ENCODE measurements at regions not wholly inside any gene's neighbourhood (a gene's known extent, or its start where the extent isn't known, plus 50 kb on each side); places are given as distances from the start of the nearest gene placed in this dataset.

DNA sequence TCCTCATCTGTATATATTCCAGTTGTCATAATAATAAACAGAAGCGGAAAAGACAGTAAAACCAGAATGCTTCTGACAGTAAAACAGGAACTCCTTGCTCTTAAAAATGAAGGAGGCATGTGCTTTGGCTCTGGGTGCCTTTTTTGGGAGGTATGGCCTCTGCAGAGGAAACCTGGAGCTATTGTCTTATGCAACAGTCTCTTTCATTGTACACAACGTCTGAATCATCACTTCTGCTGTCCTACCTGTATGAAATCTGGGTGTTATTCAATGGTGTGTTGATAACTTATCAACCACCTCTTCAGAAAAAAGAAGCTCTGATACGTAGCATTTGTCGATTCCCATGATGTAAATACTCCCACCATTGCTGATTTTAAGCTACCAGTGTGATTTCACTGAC lies 64.8 kb downstream of the CDCA7 start:
- DNase-seq (ENCODE audit: low read depth), result no peak

GRCh38 chr2:173424886-173425285 lies 70.2 kb downstream of the CDCA7 start:
- no peak for DNase-seq (ENCODE audit: low read depth)

DNA sequence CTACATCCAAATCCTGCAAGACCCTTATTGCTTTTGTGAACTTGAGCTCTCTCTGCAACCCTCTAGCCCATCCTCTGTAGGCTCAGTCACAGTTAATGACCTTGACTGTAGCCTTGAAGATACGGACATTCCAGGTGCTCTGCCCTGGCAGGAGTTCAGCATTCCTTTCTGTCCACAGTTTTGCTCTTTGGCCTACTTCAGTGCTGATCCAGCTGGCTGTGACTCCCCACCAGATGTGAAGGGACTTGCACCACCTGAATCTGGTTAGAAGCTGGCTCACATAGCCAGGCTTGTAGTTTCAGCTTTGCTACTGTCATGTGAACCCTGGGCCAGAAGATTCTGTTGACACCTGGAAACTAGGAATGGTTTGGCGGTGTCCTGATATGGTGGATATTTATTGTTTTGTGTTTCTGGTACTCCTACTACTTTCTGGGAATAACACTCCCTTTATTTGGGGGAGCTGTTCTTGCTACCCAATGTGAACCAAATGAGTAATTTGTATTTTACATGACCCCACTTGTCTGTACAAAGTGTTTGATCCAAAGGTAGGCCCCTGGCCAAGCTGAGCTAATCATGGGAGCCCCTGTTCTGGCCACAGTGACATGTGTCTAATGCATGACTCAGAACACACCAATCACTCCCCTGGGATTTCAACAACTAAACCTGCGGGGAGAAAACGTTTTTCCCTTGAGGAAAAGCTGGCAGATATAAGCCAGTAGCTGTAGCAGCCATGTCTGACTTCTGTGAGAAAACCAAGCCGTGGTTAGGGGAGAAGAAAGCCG lies 73.4 kb downstream of the CDCA7 start:
- no peak for DNase-seq (ENCODE audit: low read depth)

- DNase-seq (ENCODE audit: low read depth), result no peak
Measured at GRCh38 chr2:173431191-173431590, 76.5 kb downstream of the CDCA7 start.

- no peak for DNase-seq (ENCODE audit: low read depth)
Measured at GRCh38 chr2:173432049-173432754, 77.5 kb downstream of the CDCA7 start.

DNA sequence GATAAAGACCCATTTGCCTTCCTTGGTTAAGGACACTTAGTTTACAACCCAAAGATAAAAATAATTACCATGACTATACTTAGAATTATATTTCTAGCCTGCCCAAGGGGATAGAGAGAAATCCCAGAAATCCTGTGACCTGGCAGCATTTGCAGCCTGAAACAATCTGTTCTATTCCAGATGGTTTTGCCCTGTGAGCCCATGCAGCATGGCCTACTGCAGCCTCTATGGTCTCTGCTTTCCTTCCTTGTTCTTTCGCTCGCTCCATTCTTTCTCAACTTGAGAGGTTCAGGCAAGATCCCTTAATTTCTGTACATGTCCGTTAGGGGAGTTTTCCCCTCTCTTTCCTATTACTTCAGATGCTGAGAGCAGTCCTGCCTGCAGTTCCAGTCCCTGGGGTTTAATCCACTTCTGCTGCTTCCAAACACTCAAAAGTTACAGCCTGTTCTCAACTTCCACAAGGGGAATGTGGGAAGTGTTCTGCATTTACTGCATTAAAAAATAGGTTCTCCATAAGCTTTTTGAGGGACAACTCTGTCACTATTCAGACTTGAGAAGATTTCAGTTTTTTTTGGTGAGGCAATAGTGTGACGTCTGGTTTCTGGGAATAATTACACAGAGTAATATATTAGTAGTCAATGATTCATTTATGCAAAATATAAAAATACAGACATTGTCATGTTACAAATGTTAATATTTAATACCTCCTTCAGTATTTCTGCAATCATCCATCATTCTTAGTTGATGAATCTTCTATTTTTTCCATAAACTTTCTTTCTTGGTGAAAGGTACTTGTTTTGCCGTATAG lies 80.3 kb downstream of the CDCA7 start:
- DNase-seq (ENCODE audit: low read depth), result no peak

- DNase-seq (ENCODE audit: low read depth), result no peak
Measured at GRCh38 chr2:173435574-173435973, 80.9 kb downstream of the CDCA7 start.

- no peak for DNase-seq (ENCODE audit: low read depth)
Measured at GRCh38 chr2:173436088-173436487, 81.4 kb downstream of the CDCA7 start.

- no peak for DNase-seq (ENCODE audit: low read depth)
Measured at GRCh38 chr2:173441222-173441621, 86.5 kb downstream of the CDCA7 start.

DNA sequence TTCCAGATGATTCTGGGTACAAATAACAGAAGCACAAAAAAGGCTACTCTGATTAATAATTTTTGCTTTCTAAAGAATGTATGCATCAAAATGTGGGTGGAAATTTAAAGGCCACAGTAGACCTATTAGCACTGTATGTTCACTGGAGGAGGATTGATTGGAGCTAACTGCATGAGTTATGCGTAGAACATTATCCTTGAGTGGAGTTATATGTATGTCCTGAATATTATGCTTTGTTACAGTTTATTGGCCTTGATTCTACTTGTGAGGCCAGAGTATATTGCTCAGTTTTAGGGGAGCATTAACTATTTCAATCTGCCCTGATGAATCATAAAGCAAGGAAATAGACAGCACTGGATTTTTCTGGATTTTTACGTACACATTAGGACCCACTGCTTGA lies 87.9 kb downstream of the CDCA7 start:
- DNase-seq (ENCODE audit: low read depth), result no peak

DNA sequence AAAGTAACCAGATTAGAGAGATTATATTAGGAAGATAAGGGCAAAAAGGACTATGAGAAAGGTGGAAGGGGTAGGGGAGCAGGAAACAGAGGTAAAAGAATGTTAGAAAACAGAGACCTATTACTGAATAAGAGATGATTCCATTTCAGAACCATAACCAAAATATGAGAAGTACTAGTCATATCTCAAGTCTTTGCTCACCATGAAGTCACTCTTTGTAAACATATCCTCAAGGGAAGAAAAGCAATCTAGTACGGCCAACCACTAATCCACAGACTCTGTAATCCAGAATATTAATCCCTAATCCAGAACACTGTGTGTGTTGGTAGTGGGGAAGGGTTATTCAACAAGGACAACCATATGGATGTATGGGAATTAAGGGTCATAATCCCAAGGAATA lies 92.0 kb downstream of the CDCA7 start:
- DNase-seq (ENCODE audit: low read depth), result no peak

DNA sequence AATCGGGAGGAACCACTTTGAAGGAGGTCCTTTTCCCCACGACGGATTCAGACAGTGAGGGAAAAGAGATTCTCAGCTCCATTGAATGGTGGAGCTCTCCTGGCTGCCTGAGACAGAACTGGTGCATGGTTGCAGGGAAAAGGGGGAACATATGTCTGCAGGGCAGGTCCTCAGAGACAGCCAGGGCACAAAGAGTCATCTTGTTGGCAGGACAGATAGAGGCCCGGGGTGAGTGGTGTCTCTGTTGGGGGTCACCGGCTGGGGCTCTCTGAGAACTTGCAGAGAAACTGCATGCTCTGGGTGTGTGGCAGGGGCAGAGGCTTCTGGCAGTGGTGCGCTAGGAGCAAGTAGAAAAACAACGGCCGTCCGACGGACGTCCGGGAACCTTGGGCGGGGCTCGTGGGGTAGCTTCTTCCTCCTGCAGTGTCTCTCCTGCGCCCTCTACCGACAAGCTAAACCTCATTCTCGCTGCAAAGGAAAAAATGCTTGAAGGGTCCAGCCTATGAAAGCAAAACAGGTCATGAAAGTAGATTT lies 94.3 kb downstream of the CDCA7 start:
- DNase-seq (ENCODE audit: low read depth), result peak; percentile 32

GRCh38 chr2:173451118-173451517 lies 96.4 kb downstream of the CDCA7 start:
- DNase-seq (ENCODE audit: low read depth), result peak; percentile 17

GRCh38 chr2:173451941-173452340 lies 97.3 kb downstream of the CDCA7 start:
- no peak for DNase-seq (ENCODE audit: low read depth)

GRCh38 chr2:173452416-173452815 lies 97.7 kb downstream of the CDCA7 start:
- DNase-seq (ENCODE audit: low read depth), result no peak

DNA sequence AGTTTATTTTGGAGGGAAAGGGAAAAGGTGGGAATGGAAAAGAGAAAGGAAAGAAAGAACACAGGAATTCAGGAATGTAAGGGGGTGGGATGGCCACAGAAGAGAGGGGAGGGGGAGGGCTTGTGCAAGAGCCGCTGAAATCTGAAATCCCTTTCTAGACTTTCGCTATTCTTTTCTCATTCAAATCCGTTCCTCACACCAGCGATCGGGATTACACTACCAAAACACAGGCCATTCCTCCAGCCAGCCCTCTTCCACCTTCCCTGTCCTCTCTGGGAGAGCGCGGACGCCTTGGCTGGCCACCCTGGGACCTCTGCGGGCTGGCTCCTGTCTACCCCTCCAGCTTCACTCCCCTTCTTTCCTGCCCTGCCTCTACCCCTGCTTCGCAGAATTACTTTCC lies 102.3 kb downstream of the CDCA7 start:
- no peak for DNase-seq (ENCODE audit: low read depth)

DNA sequence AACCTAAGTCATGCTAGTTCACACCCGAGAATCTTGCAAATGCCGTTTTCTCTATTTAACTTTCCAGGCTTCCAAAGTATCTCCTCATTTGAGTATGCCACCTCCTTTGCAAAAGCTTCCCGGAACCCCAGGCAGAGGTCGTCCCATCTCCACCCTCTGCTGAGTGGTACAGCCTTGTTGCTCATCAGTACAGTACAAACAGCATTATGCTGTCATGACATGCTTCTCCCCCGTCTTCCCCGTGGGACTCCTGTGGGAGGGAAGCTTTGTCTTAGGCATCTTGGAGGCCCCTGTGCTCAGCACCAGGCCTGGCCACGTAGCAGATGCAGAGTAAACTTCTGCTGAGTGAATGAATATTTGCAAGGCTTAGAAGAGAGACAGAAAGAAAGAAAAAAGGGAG lies 102.7 kb downstream of the CDCA7 start:
- DNase-seq (ENCODE audit: low read depth), result no peak

DNA sequence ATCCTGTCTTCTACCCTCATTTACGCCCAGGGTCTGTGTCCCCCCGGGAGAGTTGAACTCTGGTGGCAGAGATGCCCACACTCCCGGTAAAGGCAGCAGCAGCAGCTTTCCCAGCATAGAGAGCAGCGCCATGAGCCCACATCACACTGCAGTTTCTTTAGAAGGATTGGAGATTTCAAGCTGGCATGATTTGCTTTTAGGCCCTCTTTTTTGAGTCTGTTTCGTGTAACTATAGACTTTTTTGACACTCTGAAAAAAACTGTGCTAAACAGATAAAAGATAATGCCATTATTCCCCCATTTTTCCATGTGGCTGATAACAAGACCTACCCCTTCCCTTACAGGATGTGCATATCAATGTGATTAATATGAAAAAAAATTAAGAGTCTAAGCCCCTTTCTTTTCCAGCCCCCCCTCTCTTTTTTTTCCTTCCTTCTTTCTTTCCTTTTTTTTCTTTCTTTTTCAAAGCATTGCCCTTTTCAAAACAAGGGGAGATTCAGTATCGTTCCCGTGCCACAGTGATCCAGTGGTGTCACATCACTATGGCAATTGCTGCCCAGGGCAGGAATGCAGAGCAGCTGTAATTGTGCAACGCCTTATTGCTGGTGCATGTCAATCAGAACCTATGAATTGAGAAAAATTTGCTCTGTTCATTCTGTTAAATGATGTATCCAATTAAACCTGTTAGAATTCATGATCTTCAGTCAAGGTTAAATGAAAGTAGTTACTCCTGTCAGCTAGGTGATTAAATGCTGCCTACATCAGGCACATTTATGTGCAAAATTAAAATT lies 104.5 kb downstream of the CDCA7 start:
- DNase-seq (ENCODE audit: low read depth), result no peak

- DNase-seq (ENCODE audit: low read depth), result no peak
Measured at GRCh38 chr2:173462892-173463840, 108.5 kb downstream of the CDCA7 start.

GRCh38 chr2:173463846-173464245 lies 109.2 kb downstream of the CDCA7 start:
- no peak for DNase-seq (ENCODE audit: low read depth)

- DNase-seq (ENCODE audit: low read depth), result no peak
Measured at GRCh38 chr2:173467751-173468150, 113.1 kb downstream of the CDCA7 start.
